ENCODE measurements at regions not wholly inside any gene's neighbourhood (a gene's known extent, or its start where the extent isn't known, plus 50 kb on each side); places are given as distances from the start of the nearest gene placed in this dataset.

DNA sequence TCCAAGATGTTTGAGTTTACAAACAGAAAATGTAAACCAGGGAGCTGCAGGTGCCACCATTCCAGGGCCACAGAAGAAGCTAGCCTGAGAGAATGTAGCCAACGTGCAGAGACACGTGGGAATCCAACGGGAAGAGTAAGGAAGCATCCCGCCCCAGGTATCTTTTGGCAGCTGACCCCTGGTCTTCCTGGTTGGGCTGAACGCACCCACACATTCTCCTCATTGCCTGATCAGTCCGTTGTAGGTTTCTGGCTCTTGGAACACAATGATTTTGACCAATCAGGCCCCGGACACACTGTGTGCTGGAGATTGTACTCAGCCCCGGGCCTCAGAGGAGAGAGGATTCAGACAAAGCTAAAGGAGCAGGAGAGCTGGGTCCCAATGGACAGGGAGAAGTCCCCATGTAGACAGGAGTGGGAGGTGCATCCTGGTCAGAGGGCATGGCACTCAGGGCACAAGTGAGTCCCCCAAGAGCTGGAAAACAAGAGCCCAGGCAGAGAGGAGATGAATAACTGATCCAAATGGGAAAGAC lies 102.3 kb downstream of the TPRA1 start:
- no peak for DNase-seq (ENCODE audit: low spot score)
- no peaks in the 10 kb centered on the region for H3K36me3 Mint-ChIP-seq (ENCODE audit: low read depth, unreplicated experiment)
- no peak for TF ChIP-seq CTCF (IDR thresholded peaks at IDR 0.05; ENCODE audit: unreplicated experiment)
- H3K27ac Mint-ChIP-seq (ENCODE audit: unreplicated experiment), result no peak overlapping the region
- H3K4me3 Mint-ChIP-seq (ENCODE audit: unreplicated experiment), result no peak overlapping the region
- H3K27me3 Mint-ChIP-seq (ENCODE audit: unreplicated experiment), result peaks cover 6% of the 10 kb centered on the region
- H3K4me1 Mint-ChIP-seq (ENCODE audit: unreplicated experiment), result no peaks in the 10 kb centered on the region
- no peaks in the 10 kb centered on the region for H3K9me3 Mint-ChIP-seq (ENCODE audit: unreplicated experiment)

- Mint-ChIP-seq H3K27me3 (ENCODE audit: unreplicated experiment) (peaks cover 4% of the 10 kb centered on the region), H3K9me3 (ENCODE audit: unreplicated experiment) (no peaks in the 10 kb centered on the region), H3K36me3 (ENCODE audit: low read depth, unreplicated experiment) (no peaks in the 10 kb centered on the region), H3K4me1 (ENCODE audit: unreplicated experiment) (no peaks in the 10 kb centered on the region), H3K27ac (ENCODE audit: unreplicated experiment) (no peak overlapping the region), H3K4me3 (ENCODE audit: unreplicated experiment) (no peak overlapping the region)
- TF ChIP-seq CTCF (IDR thresholded peaks at IDR 0.05; ENCODE audit: unreplicated experiment), result no peak
- no peak for DNase-seq (ENCODE audit: low spot score)
Observed at GRCh38 chr3:127487196-127487595, 103.3 kb downstream of the TPRA1 start.

DNA sequence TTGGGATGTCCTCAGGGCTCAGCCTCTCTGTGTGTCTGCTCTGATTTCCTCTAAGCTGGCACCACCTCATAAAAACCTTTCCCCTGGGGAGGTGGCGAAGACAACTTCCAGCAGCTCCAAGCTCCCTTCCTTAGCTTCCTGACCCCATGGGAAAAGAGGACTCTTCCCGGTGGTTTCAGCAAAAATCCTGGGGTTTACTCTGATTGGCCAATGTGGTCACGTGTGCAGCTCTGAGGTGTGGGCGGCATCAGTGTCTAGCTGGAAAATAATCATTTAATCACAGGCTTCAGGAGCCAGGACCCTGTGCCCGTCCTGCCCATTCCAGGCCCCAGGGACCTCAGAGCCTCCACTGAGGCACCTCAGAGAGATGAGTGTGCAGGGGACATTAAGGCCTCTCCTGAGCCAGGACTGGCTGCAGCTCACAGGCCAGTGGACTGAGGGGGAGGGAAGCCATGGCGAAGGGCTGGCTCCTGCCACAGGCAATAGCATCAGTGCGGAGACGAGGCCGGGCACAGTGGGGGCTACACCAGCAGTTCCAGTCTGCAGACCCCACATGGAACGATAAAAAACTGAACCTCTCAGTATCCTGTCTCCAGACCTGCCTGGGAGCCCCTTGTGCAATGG lies 104.1 kb downstream of the TPRA1 start:
- Mint-ChIP-seq H3K27ac (ENCODE audit: unreplicated experiment) (no peak overlapping the region), H3K27me3 (ENCODE audit: unreplicated experiment) (peaks cover 4% of the 10 kb centered on the region), H3K4me1 (ENCODE audit: unreplicated experiment) (no peaks in the 10 kb centered on the region), H3K9me3 (ENCODE audit: unreplicated experiment) (no peaks in the 10 kb centered on the region), H3K4me3 (ENCODE audit: unreplicated experiment) (no peak overlapping the region), H3K36me3 (ENCODE audit: low read depth, unreplicated experiment) (no peaks in the 10 kb centered on the region)
- no peak for DNase-seq (ENCODE audit: low spot score)
- TF ChIP-seq CTCF (IDR thresholded peaks at IDR 0.05; ENCODE audit: unreplicated experiment), result no peak

DNA sequence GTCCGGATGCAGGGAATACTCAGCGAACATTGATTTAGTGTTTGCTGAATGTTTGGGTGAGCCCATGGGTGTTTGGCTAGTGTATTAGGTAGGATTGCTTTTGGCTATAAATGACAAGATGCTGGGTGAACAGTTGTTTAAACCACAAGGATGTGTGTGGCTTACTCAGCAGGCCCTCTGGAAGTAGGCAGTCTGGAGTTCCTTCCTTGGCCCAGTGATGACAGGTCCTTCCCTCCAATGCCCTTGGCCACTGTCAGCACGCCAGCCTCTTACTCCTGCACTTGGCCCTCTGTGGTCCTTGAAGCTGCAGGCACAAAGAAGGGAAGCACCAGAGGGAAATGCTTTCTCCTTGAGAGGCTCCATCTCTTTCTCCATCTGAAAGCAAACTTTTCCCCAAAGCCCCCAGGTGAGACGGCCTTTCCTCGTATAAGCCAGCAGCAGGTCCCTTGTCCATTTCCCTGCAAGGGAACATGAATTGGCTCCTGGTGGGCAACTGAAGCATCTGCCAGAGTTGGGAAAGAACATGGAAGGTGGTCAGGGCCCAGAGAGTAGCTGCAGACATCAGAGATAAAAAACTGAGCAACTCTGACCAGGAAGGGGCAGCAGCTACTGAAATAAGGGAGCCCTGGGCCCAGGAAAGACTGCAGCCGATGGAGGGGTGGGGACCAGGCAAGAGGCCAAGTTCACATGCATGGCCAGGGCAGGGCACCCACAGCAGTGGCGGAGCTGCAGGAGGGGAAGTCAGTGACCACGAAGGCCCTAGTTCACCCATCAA lies 105.0 kb downstream of the TPRA1 start:
- DNase-seq (ENCODE audit: low spot score), result peak; percentile 1
- no peak for TF ChIP-seq CTCF (IDR thresholded peaks at IDR 0.05; ENCODE audit: unreplicated experiment)
- Mint-ChIP-seq H3K9me3 (ENCODE audit: unreplicated experiment) (no peaks in the 10 kb centered on the region), H3K4me1 (ENCODE audit: unreplicated experiment) (no peaks in the 10 kb centered on the region), H3K27me3 (ENCODE audit: unreplicated experiment) (peaks cover 6% of the 10 kb centered on the region), H3K36me3 (ENCODE audit: low read depth, unreplicated experiment) (no peaks in the 10 kb centered on the region), H3K27ac (ENCODE audit: unreplicated experiment) (no peak overlapping the region), H3K4me3 (ENCODE audit: unreplicated experiment) (no peak overlapping the region)

Measured in endothelial cell (in vitro differentiated cells).